Right ventricle myocardium superior (tissue), 1 donor: ENCODE measurements at regions not wholly inside any gene's neighbourhood (a gene's known extent, or its start where the extent isn't known, plus 50 kb on each side); places are given as distances from the start of the nearest gene placed in this dataset.
"Not testable (repeated sequence)": the region's sequence is repeated elsewhere in the genome, so short reads cannot be mapped to it uniquely, and the experiment has no call there.

Experiments used
- ATAC-seq: fragments of 200-7000 bp; cut with Tn5 transposase; one replicate; pipeline ENCODE4 v1.9.1; 2020; ENCODE audit warnings: mild to moderate bottlenecking; ENCODE audit not compliant: poor library complexity
- DNase-seq: peaks from one replicate; pipeline ENCODE4 v3.0.0-alpha.2; 2020
- intact Hi-C: fragments of 100-400 bp; cut with DNase I; formaldehyde crosslinking; loops from one replicate; pipeline ENCODE4 v1.11.2; 2022
- donor health status: DM: no; HTN: yes; CAD: no; lungs with severe emphysema.

- intact Hi-C loops = no loop called here
- no peak for ATAC-seq
- no peak for DNase-seq
These were observed 172.4 kb downstream of the CASP12 start for GRCh38 chr11:104725796-104726408.

DNA sequence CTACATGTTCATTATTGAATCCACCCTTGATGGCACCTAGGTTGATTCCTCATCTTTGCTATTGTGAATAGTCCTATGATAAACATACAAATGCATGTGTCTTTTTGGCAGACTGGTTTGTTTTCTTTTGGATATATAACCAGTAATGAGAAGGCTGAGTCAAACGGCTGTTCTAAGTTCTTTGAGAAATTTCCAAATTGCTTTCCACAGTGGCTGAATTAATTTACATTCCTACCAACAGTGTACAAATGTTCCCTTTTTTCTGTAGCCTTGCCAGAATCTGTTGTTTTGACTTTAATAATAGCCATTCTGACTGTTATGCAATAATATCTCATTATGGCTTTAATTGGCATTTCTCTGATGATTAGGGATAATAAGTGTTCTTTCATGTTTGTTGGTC lies 184.9 kb downstream of the CASP12 start:
- no peak for DNase-seq
- ATAC-seq = no peak
- intact Hi-C loops = no loop called here

DNA sequence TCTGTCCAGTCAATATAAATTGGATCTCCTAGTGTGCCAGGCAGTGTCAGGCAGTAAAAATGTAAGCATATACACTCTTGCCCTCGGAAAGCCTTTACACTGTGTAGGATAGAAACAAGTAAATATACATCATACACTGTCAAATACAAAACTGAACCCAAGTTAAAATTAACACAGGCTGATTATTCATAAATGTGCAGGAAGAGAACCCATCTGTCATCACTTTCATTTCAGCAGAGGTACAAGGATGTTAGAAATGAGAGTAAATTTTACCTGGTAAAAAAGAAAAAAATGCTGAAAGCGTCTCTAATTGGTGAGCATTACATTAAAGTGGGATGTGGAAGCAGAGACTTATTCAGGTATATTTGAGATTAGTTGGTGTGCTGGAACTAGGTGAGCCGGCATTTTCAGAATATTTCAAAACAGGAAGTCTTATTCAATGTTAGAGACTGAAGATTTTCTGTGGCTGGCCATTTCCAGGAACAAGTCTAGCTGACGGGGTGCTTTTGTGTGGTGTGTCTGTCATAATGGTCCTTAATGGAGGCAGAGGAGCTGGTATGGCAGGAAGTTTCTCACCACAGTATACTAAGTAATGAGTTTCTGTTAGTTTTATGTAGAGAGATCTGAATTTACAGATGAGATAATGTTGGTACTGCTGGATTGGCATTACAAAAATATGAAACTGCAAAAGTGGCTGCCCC lies 192.6 kb downstream of the CASP12 start:
- peak; percentile 81 for ATAC-seq
- peak; percentile 39 for DNase-seq
- intact Hi-C loops = no loop called here

DNA sequence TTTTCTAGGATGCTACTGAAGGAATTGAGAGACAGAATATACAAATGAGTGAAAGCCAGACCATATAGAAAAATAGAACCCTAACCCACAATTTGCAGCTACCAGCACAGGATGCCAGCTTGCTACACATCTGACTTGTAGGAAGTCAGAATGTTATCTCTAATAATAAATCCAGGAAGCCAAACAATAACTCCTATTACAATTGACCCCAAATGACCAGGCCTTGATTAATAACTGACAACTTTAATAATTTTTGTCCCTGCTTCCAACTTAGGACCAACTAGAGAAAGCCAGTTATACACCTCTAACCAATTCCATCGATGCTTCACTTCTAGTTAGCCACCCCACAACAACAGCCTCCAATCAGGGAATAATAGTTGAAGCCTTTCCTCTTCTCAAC lies 193.4 kb downstream of the CASP12 start:
- DNase-seq = no peak
- ATAC-seq = no peak
- intact Hi-C loops = no loop called here

DNA sequence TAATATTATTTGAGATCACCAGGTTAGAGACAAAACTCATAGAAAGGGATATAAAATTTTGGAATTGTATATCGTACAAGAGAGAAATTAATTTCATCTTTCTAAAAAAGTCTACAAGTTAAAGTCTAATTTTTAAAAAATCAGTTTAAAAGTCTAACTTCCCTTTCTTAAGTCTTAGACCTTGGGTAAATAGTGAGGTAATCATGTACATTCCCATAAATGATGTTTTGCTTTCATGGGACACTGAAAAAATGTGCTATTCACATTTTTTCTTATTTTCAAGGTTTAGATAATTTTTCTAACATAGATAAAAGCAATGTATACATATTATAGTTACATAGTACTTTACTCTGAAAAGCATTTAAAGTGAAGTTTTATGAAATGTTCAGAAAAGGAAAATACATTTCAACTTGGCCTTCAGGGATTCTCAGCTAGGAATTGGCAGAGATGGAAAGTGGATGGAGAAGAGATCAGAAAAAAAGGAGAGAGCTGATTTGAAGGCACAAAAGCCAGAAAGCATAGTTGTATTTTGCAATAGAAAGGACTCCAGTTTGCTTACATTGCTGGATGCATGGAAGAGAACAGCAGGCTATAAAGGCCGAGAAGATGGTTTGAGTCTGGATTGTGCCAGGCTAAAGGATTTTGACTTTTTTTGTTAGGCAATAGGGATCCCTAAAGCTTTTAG lies 194.0 kb downstream of the CASP12 start:
- DNase-seq (no peak), ATAC-seq (no peak)
- intact Hi-C loops = no loop called here

- DNase-seq (no peak), ATAC-seq (peak; percentile 46)
- intact Hi-C loops = no loop called here
These were observed 197.7 kb downstream of the CASP12 start for GRCh38 chr11:104700609-104701008.

DNA sequence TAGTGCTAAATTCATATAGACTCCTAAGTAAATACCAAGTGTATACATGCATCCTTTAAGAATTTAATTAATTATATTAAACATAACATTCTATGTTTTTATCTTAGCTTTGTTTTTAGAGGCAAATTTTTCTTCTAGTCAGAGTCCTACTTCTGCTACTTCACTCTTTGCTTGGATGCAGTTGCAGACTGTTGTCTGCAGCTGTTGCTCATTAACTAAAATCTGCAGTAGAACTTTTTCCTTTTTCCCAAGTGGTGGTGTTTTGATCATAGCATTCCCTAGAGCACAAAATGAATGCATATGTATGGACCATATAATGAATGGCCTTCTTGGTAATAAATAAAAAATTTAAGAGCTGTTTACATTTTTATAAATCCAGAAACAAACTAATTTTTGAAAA lies 198.3 kb downstream of the CASP12 start:
- no peak for DNase-seq
- intact Hi-C loops = no loop called here
- ATAC-seq = no peak

GRCh38 chr11:104695065-104695463 lies 203.2 kb downstream of the CASP12 start:
- intact Hi-C loops = no loop called here
- DNase-seq = no peak
- no peak for ATAC-seq

GRCh38 chr11:104694259-104695064 lies 203.8 kb downstream of the CASP12 start:
- no peak for ATAC-seq
- intact Hi-C loops = no loop called here
- no peak for DNase-seq

DNA sequence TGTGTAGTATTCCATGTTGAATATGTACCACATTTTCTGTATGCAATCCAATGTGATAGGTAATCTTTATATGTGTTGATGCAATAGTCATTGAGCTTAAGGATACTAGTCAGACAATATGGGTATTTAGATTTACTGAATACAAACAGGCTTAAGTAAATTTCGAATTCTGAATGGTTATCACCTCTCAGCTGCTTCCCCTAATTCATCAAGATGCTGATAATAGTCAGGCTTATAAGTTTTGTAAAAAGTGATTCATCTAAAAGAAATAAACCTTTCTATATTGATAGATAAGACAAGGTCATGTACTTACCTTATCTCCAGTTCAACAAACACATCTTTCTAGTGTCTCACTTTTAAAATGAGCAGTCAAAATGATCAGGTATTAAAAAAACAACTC lies 205.5 kb downstream of the CASP12 start:
- intact Hi-C loops = no loop called here
- no peak for ATAC-seq
- DNase-seq = no peak

DNA sequence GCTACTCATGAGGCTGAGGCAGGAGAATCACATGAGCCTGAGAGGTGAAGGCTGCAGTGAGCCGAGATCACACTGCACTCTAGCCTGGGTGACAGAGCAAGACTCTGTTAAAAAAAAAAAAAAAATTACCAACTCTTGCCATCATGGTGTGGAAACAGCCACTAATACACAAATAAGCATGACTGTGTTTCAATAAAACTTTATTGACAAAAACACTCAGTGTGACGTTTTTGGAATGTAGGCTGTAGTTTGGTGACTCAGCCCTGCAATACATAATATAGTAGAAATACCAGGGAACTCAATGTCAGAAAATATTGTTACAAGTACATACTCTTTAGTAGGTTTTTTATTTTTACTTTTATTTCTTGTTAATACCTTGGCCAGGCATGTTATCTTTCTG lies 207.1 kb downstream of the CASP12 start:
- intact Hi-C loops = no loop called here
- ATAC-seq = no peak
- no peak for DNase-seq

- no peak for ATAC-seq
- no peak for DNase-seq
- intact Hi-C loops = no loop called here
These were observed 208.0 kb downstream of the CASP12 start for GRCh38 chr11:104690241-104690640.

DNA sequence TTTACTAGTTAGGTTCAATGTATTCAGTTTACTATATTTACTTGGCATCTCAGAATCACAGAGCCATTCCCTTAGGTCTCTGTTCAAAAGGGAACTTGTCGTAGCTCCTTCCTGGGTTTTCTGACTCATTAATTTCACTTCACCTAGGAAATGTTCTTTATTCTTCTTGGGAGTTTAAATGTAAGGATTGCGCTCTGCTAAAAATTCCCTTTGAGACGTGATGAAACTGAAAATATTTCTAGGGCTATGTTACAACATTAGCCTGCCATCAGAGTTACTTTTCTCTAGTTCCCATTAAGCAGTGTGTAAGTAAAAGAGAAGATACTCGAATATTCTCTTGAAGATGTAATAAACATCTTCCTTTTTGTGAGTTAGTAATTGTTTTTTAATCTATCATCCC lies 209.5 kb downstream of the CASP12 start:
- DNase-seq (no peak), ATAC-seq (no peak)
- intact Hi-C loops = no loop called here

- ATAC-seq (no peak), DNase-seq (no peak)
- intact Hi-C loops = no loop called here
These were observed 216.1 kb downstream of the CASP12 start for GRCh38 chr11:104682206-104682605.

GRCh38 chr11:104679258-104679657 lies 219.0 kb downstream of the CASP12 start:
- intact Hi-C loops = no loop called here
- DNase-seq (no peak), ATAC-seq (no peak)

DNA sequence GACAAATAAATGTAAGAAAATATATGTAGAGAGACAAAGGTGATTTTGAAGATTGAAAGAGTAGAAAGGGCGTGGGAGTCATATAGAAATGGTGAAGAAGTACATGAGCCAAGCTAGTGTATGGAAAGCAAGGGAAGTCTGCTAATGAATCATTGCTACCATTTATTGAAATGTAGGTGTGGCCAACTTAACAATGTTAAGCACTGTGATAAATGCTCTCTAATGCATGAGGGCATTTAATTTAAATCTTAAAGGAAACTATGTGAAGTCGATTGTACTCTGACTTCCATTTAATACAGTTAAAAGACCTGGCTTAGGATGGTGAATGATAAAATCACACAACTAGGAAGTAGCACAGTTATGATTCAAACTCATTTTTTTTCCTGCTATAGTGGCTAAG lies 219.9 kb downstream of the CASP12 start:
- intact Hi-C loops = no loop called here
- ATAC-seq (no peak), DNase-seq (no peak)

GRCh38 chr11:104677069-104677468 lies 221.2 kb downstream of the CASP12 start:
- ATAC-seq, intact Hi-C loops, DNase-seq: not testable (repeated sequence)

- intact Hi-C loops = no loop called here
- no peak for DNase-seq
- no peak for ATAC-seq
These were observed 225.4 kb downstream of the CASP12 start for GRCh38 chr11:104672897-104673296.

GRCh38 chr11:104668797-104669463 lies 229.3 kb downstream of the CASP12 start:
- ATAC-seq (no peak), DNase-seq (no peak)
- intact Hi-C loops = no loop called here
